ENCODE measurements at regions not wholly inside any gene's neighbourhood (a gene's known extent, or its start where the extent isn't known, plus 50 kb on each side); places are given as distances from the start of the nearest gene placed in this dataset.

DNA sequence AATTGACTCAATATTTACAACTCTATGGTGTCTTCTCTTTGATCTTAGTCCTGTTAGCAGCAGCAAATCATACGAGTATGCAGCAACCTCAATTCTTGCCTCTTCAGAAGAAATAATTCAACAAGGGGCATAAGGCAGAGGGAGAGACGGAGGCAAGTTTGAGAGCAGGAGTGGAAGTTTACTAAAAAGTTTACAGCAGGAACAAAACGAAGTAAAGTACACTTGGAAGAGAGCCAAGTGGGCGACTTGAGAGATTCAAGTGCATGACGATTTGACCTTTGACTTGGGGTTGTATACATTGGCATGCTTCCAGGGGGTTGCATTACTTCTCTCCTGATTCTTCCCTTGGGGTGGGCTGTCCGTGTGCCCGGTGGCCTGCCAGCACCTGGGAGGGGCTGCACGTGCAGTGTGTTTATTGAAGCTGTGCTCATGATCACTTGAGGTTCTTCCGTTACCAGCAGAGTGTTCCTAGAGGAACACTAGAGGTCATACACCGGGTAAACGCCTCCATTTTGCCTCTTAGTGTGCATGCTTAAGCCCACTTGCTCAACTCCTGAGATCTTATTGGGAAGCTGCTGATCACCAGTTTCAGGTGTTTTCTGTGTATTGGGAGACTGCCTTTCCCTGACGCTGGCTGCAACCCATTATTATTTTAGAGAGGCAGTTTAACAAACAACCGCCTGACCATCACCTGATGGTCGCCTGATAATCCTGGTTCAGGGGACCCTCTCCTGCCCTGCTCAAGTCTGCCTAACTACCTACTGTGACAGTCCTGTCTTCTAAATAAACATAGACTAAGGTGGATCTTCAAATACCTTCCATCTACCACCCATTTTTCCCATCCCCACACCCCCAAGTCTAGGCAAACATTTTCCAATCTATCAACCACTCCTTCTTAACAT lies 172.4 kb upstream of the MYLIP start (continued):
- TF ChIP-seq OVOL3 (tag by site-specific recombination; IDR thresholded peaks at IDR 0.05) (peak; percentile 90), ZNF202 (tag by site-specific recombination; IDR thresholded peaks at IDR 0.05; ENCODE audit: borderline replicate concordance) (no peak), SCRT1 (tag by site-specific recombination; IDR thresholded peaks at IDR 0.05; ENCODE audit: borderline replicate concordance) (no peak), ZNF610 (tag by site-specific recombination; IDR thresholded peaks at IDR 0.05; ENCODE audit: borderline replicate concordance) (peak; percentile 77; the same call in 1 of the 2 replicates), ZFHX2 (tag by site-specific recombination; conservative IDR thresholded peaks at IDR 0.05) (no peak), KLF1 (tag by site-specific recombination; IDR thresholded peaks at IDR 0.05) (peak; percentile 91), ZBTB20 (tag by site-specific recombination; IDR thresholded peaks at IDR 0.05) (peak; percentile 61; the same call in 1 of the 2 replicates), ZNF837 (tag by site-specific recombination; IDR thresholded peaks at IDR 0.05) (no peak), ZNF473 (tag by site-specific recombination; IDR thresholded peaks at IDR 0.05) (no peak), SCRT2 (tag by site-specific recombination; IDR thresholded peaks at IDR 0.05) (0 out of 2 replicates have a peak, but pooled peaks have one; percentile 8)
- TF ChIP-seq, protein P1, sequence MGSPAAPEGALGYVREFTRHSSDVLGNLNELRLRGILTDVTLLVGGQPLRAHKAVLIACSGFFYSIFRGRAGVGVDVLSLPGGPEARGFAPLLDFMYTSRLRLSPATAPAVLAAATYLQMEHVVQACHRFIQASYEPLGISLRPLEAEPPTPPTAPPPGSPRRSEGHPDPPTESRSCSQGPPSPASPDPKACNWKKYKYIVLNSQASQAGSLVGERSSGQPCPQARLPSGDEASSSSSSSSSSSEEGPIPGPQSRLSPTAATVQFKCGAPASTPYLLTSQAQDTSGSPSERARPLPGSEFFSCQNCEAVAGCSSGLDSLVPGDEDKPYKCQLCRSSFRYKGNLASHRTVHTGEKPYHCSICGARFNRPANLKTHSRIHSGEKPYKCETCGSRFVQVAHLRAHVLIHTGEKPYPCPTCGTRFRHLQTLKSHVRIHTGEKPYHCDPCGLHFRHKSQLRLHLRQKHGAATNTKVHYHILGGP (tag by site-specific recombination; IDR thresholded peaks at IDR 0.05): peak; percentile 98
- TF ChIP-seq, protein P2, sequence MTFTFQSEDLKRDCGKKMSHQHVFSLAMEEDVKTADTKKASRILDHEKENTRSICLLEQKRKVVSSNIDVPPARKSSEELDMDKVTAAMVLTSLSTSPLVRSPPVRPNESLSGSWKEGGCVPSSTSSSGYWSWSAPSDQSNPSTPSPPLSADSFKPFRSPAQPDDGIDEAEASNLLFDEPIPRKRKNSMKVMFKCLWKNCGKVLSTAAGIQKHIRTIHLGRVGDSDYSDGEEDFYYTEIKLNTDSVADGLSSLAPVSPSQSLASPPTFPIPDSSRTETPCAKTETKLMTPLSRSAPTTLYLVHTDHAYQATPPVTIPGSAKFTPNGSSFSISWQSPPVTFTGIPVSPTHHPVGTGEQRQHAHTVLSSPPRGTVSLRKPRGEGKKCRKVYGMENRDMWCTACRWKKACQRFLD (tag by site-specific recombination; IDR thresholded peaks at IDR 0.05): no peak

- Histone ChIP-seq H3K27ac (ENCODE audit: extremely low read depth, low read depth, low read length) (peak overlapping the region; percentile 75), H3K36me3 (ENCODE audit: control insufficient read depth in 2 of 2, insufficient read depth in 1 of 2, low read length in 2 of 2) (no peaks in the 10 kb centered on the region), H3K9me3 (ENCODE audit: control insufficient read depth, insufficient read depth, low read depth, low read length) (no peaks in the 10 kb centered on the region), H3K4me3 (ENCODE audit: low read depth, low read length) (no peak overlapping the region), H3K4me1 (ENCODE audit: control insufficient read depth, insufficient read depth, low read length) (peaks cover 45% of the 10 kb centered on the region)
- CTCF ChIA-PET: interaction anchor here (0.6 to 1.4 kb wide), 6 partner anchors 10 to 1805 kb away, joined by 3 read pairs; no protein-coding TSS in a partner anchor
- POLR2A ChIA-PET: interaction anchor here (1.7 kb wide), 1 partner anchor 173 kb away, joined by 11 read pairs; the partner anchor contains the start of gene MYLIP
- TF ChIP-seq ZSCAN4 (tag by site-specific recombination; IDR thresholded peaks at IDR 0.05) (no peak), ZBTB20 (tag by site-specific recombination; IDR thresholded peaks at IDR 0.05) (no peak), ZNF843 (tag by site-specific recombination; IDR thresholded peaks at IDR 0.05) (no peak), ZNF391 (tag by site-specific recombination; IDR thresholded peaks at IDR 0.05; ENCODE audit: borderline replicate concordance, low read depth) (no peak), ZNF221 (tag by site-specific recombination; IDR thresholded peaks at IDR 0.05; ENCODE audit: borderline replicate concordance) (no peak), ZNF169 (tag by site-specific recombination; IDR thresholded peaks at IDR 0.05) (no peak), ZBTB7A (tag by site-specific recombination; IDR thresholded peaks at IDR 0.05; ENCODE audit: low read depth) (no peak), ZFP41 (tag by site-specific recombination; IDR thresholded peaks at IDR 0.05; ENCODE audit: borderline replicate concordance) (no peak), ZSCAN16 (tag by site-specific recombination; IDR thresholded peaks at IDR 0.05) (no peak), ZSCAN30 (tag by site-specific recombination; IDR thresholded peaks at IDR 0.05) (no peak), ZNF354C (tag by site-specific recombination; IDR thresholded peaks at IDR 0.05; ENCODE audit: borderline replicate concordance, low read depth) (no peak), YY2 (tag by site-specific recombination; IDR thresholded peaks at IDR 0.05) (no peak)
- TF ChIP-seq, protein P3, sequence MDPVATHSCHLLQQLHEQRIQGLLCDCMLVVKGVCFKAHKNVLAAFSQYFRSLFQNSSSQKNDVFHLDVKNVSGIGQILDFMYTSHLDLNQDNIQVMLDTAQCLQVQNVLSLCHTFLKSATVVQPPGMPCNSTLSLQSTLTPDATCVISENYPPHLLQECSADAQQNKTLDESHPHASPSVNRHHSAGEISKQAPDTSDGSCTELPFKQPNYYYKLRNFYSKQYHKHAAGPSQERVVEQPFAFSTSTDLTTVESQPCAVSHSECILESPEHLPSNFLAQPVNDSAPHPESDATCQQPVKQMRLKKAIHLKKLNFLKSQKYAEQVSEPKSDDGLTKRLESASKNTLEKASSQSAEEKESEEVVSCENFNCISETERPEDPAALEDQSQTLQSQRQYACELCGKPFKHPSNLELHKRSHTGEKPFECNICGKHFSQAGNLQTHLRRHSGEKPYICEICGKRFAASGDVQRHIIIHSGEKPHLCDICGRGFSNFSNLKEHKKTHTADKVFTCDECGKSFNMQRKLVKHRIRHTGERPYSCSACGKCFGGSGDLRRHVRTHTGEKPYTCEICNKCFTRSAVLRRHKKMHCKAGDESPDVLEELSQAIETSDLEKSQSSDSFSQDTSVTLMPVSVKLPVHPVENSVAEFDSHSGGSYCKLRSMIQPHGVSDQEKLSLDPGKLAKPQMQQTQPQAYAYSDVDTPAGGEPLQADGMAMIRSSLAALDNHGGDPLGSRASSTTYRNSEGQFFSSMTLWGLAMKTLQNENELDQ (tag by site-specific recombination; IDR thresholded peaks at IDR 0.05; ENCODE audit: low read depth): no peak
- TF ChIP-seq, protein P4, sequence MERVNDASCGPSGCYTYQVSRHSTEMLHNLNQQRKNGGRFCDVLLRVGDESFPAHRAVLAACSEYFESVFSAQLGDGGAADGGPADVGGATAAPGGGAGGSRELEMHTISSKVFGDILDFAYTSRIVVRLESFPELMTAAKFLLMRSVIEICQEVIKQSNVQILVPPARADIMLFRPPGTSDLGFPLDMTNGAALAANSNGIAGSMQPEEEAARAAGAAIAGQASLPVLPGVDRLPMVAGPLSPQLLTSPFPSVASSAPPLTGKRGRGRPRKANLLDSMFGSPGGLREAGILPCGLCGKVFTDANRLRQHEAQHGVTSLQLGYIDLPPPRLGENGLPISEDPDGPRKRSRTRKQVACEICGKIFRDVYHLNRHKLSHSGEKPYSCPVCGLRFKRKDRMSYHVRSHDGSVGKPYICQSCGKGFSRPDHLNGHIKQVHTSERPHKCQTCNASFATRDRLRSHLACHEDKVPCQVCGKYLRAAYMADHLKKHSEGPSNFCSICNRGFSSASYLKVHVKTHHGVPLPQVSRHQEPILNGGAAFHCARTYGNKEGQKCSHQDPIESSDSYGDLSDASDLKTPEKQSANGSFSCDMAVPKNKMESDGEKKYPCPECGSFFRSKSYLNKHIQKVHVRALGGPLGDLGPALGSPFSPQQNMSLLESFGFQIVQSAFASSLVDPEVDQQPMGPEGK (tag by site-specific recombination; IDR thresholded peaks at IDR 0.05): no peak
Observed at GRCh38 chr6:15955484-15955883, 173.4 kb upstream of the MYLIP start.
